Activated CD8-positive, alpha-beta memory T cell treated with anti-CD3 and anti-CD28 coated beads, Interleukin-2, amount 10 ng/mL, durations not matched to agents 7 days and 5 days (primary cell): ENCODE measurements at regions not wholly inside any gene's neighbourhood (a gene's known extent, or its start where the extent isn't known, plus 50 kb on each side); places are given as distances from the start of the nearest gene placed in this dataset.

Source experiments
- ATAC-seq: fragments of 150-1000 bp; cut with Tn5 transposase; one replicate; pipeline ENCODE4 v1.10.0; 2021; ENCODE audit warnings: moderate library complexity
- CTCF ChIA-PET: fragments of 350-600 bp; sonication (Branson Sonifier 250); formaldehyde crosslinking; loops from one replicate; lab custom pipeline; 2021; ENCODE audit warnings: antibody characterized with exemption; lab: Charles Lee
- DNase-seq: peaks from one replicate; pipeline ENCODE4 v3.0.0-alpha.2; 2020
- H3K27ac Mint-ChIP-seq: one replicate; pipeline ENCODE4 v1.8.0; 2021; ENCODE audit warnings: mild to moderate bottlenecking, mixed read lengths
- H3K27me3 Mint-ChIP-seq: one replicate; pipeline ENCODE4 v1.8.0; 2021; ENCODE audit warnings: mixed read lengths
- H3K36me3 Mint-ChIP-seq: one replicate; pipeline ENCODE4 v1.8.0; 2021; ENCODE audit warnings: mild to moderate bottlenecking, mixed read lengths
- H3K4me1 Mint-ChIP-seq: one replicate; pipeline ENCODE4 v1.8.0; 2021; ENCODE audit warnings: mixed read lengths
- H3K4me3 Mint-ChIP-seq: one replicate; pipeline ENCODE4 v1.8.0; 2021; ENCODE audit warnings: mild to moderate bottlenecking, moderate library complexity, mixed read lengths
- H3K9me3 Mint-ChIP-seq: one replicate; pipeline ENCODE4 v1.8.0; 2022; ENCODE audit warnings: low read depth, mixed read lengths

GRCh38 chr7:25636168-25636567 is 407.9 kb upstream of the NPVF start:
- no peaks in the 10 kb centered on the region for H3K4me1 Mint-ChIP-seq
- no peak for DNase-seq
- H3K36me3 Mint-ChIP-seq: no peaks in the 10 kb centered on the region
- CTCF ChIA-PET: no interaction called here
- no peak for ATAC-seq
- no peak overlapping the region for H3K4me3 Mint-ChIP-seq
- peaks cover 6% of the 10 kb centered on the region for H3K27me3 Mint-ChIP-seq
- no peak overlapping the region for H3K27ac Mint-ChIP-seq
- H3K9me3 Mint-ChIP-seq: no peaks in the 10 kb centered on the region

GRCh38 chr7:25636871-25637283 is 408.6 kb upstream of the NPVF start:
- no peak overlapping the region for H3K4me3 Mint-ChIP-seq
- no peaks in the 10 kb centered on the region for H3K4me1 Mint-ChIP-seq

GRCh38 chr7:25638068-25638467 is 409.8 kb upstream of the NPVF start:
- Mint-ChIP-seq H3K36me3 (no peaks in the 10 kb centered on the region), H3K9me3 (no peaks in the 10 kb centered on the region)
- ATAC-seq: no peak

More at GRCh38 chr7:25636871-25637283, 408.6 kb upstream of the NPVF start:
- Mint-ChIP-seq H3K27me3 (peaks cover 4% of the 10 kb centered on the region), H3K27ac (no peak overlapping the region), H3K9me3 (no peaks in the 10 kb centered on the region), H3K36me3 (no peaks in the 10 kb centered on the region)
- CTCF ChIA-PET: no interaction called here
- ATAC-seq (no peak), DNase-seq (no peak)

GRCh38 chr7:25638590-25639244 is 410.4 kb upstream of the NPVF start:
- ATAC-seq (no peak), DNase-seq (no peak)
- CTCF ChIA-PET: no interaction called here
- Mint-ChIP-seq H3K4me3 (no peak overlapping the region), H3K4me1 (no peaks in the 10 kb centered on the region), H3K9me3 (no peaks in the 10 kb centered on the region), H3K27me3 (no peaks in the 10 kb centered on the region), H3K36me3 (no peaks in the 10 kb centered on the region), H3K27ac (no peak overlapping the region)

More at GRCh38 chr7:25638068-25638467, 409.8 kb upstream of the NPVF start:
- CTCF ChIA-PET: no interaction called here
- no peaks in the 10 kb centered on the region for H3K27me3 Mint-ChIP-seq
- no peak overlapping the region for H3K4me3 Mint-ChIP-seq
- H3K4me1 Mint-ChIP-seq: no peaks in the 10 kb centered on the region
- no peak overlapping the region for H3K27ac Mint-ChIP-seq
- DNase-seq: no peak

- no peaks in the 10 kb centered on the region for H3K4me1 Mint-ChIP-seq
- no peaks in the 10 kb centered on the region for H3K9me3 Mint-ChIP-seq
- no peak for DNase-seq
- ATAC-seq: no peak
- H3K4me3 Mint-ChIP-seq: no peak overlapping the region
- H3K27me3 Mint-ChIP-seq: no peaks in the 10 kb centered on the region
- H3K36me3 Mint-ChIP-seq: no peaks in the 10 kb centered on the region
- no peak overlapping the region for H3K27ac Mint-ChIP-seq
- CTCF ChIA-PET: no interaction called here
Observed at GRCh38 chr7:25642849-25643248, 414.6 kb upstream of the NPVF start.

GRCh38 chr7:25643286-25643685 is 415.0 kb upstream of the NPVF start:
- Mint-ChIP-seq H3K36me3 (no peaks in the 10 kb centered on the region), H3K4me3 (no peak overlapping the region), H3K9me3 (no peaks in the 10 kb centered on the region), H3K4me1 (no peaks in the 10 kb centered on the region), H3K27ac (no peak overlapping the region), H3K27me3 (no peaks in the 10 kb centered on the region)
- DNase-seq (no peak), ATAC-seq (no peak)
- CTCF ChIA-PET: no interaction called here

GRCh38 chr7:25643770-25644394 is 415.6 kb upstream of the NPVF start:
- Mint-ChIP-seq H3K4me1 (no peaks in the 10 kb centered on the region), H3K9me3 (no peaks in the 10 kb centered on the region), H3K27ac (no peak overlapping the region), H3K27me3 (no peaks in the 10 kb centered on the region), H3K36me3 (no peaks in the 10 kb centered on the region), H3K4me3 (no peak overlapping the region)
- DNase-seq (no peak), ATAC-seq (no peak)
- CTCF ChIA-PET: no interaction called here

- DNase-seq (no peak), ATAC-seq (no peak)
- H3K27ac Mint-ChIP-seq: no peak overlapping the region
- no peaks in the 10 kb centered on the region for H3K4me1 Mint-ChIP-seq
- CTCF ChIA-PET: no interaction called here
- no peaks in the 10 kb centered on the region for H3K27me3 Mint-ChIP-seq
- no peaks in the 10 kb centered on the region for H3K9me3 Mint-ChIP-seq
- H3K4me3 Mint-ChIP-seq: no peak overlapping the region
- H3K36me3 Mint-ChIP-seq: no peaks in the 10 kb centered on the region
Observed at GRCh38 chr7:25646726-25647413, 418.6 kb upstream of the NPVF start.

- CTCF ChIA-PET: no interaction called here
- ATAC-seq (no peak), DNase-seq (no peak)
- no peak overlapping the region for H3K27ac Mint-ChIP-seq
- H3K27me3 Mint-ChIP-seq: peaks cover 7% of the 10 kb centered on the region
- no peaks in the 10 kb centered on the region for H3K4me1 Mint-ChIP-seq
- H3K4me3 Mint-ChIP-seq: no peak overlapping the region
- H3K36me3 Mint-ChIP-seq: no peaks in the 10 kb centered on the region
- H3K9me3 Mint-ChIP-seq: no peaks in the 10 kb centered on the region
Observed at GRCh38 chr7:25647872-25648271, 419.6 kb upstream of the NPVF start.

- peaks cover 13% of the 10 kb centered on the region for H3K27me3 Mint-ChIP-seq
- H3K36me3 Mint-ChIP-seq: no peaks in the 10 kb centered on the region
- no peaks in the 10 kb centered on the region for H3K9me3 Mint-ChIP-seq
- ATAC-seq: no peak
- no peak for DNase-seq
- no peak overlapping the region for H3K4me3 Mint-ChIP-seq
- CTCF ChIA-PET: no interaction called here
- H3K4me1 Mint-ChIP-seq: peaks cover 6% of the 10 kb centered on the region
- no peak overlapping the region for H3K27ac Mint-ChIP-seq
Observed at GRCh38 chr7:25652366-25652765, 424.1 kb upstream of the NPVF start.

GRCh38 chr7:25653384-25653783 is 425.1 kb upstream of the NPVF start:
- H3K36me3 Mint-ChIP-seq: no peaks in the 10 kb centered on the region
- DNase-seq: no peak
- H3K4me1 Mint-ChIP-seq: peaks cover 6% of the 10 kb centered on the region
- no peak overlapping the region for H3K4me3 Mint-ChIP-seq
- H3K9me3 Mint-ChIP-seq: no peaks in the 10 kb centered on the region
- ATAC-seq: no peak
- H3K27me3 Mint-ChIP-seq: peaks cover 16% of the 10 kb centered on the region
- CTCF ChIA-PET: no interaction called here
- no peak overlapping the region for H3K27ac Mint-ChIP-seq

GRCh38 chr7:25656071-25656470 is 427.8 kb upstream of the NPVF start:
- Mint-ChIP-seq H3K27ac (no peak overlapping the region), H3K4me3 (no peak overlapping the region), H3K36me3 (no peaks in the 10 kb centered on the region), H3K27me3 (peaks cover 23% of the 10 kb centered on the region), H3K9me3 (no peaks in the 10 kb centered on the region), H3K4me1 (peaks cover 6% of the 10 kb centered on the region)
- CTCF ChIA-PET: no interaction called here
- DNase-seq (no peak), ATAC-seq (no peak)

GRCh38 chr7:25656581-25657026 is 428.3 kb upstream of the NPVF start:
- peaks cover 23% of the 10 kb centered on the region for H3K27me3 Mint-ChIP-seq
- no peak for DNase-seq
- no peaks in the 10 kb centered on the region for H3K9me3 Mint-ChIP-seq
- peaks cover 6% of the 10 kb centered on the region for H3K4me1 Mint-ChIP-seq
- no peak for ATAC-seq
- CTCF ChIA-PET: no interaction called here
- H3K4me3 Mint-ChIP-seq: no peak overlapping the region
- no peak overlapping the region for H3K27ac Mint-ChIP-seq
- H3K36me3 Mint-ChIP-seq: no peaks in the 10 kb centered on the region

- Mint-ChIP-seq H3K27me3 (peaks cover 19% of the 10 kb centered on the region), H3K4me3 (no peak overlapping the region), H3K36me3 (no peaks in the 10 kb centered on the region), H3K4me1 (peaks cover 6% of the 10 kb centered on the region), H3K27ac (no peak overlapping the region), H3K9me3 (no peaks in the 10 kb centered on the region)
- CTCF ChIA-PET: no interaction called here
- ATAC-seq (no peak), DNase-seq (no peak)
Observed at GRCh38 chr7:25658375-25658774, 430.1 kb upstream of the NPVF start.
